SH-SY5Y (cell line): ENCODE measurements at regions not wholly inside any gene's neighbourhood (a gene's known extent, or its start where the extent isn't known, plus 50 kb on each side); places are given as distances from the start of the nearest gene placed in this dataset.

ENCODE experiments used
- GATA2 ChIP-seq: IDR thresholded peaks from 2 replicates; pipeline ENCODE4 v1.6.1; 2011; ENCODE audit warnings: mild to moderate bottlenecking, low read depth, low read length
- GATA3 ChIP-seq: IDR thresholded peaks from 2 replicates; pipeline ENCODE4 v1.6.1; 2011; ENCODE audit warnings: low read depth, mild to moderate bottlenecking, low read length, moderate library complexity

GRCh38 chr4:179569549-179569948 lies 2127.3 kb upstream of the AGA start:
- TF ChIP-seq GATA2 (no peak), GATA3 (no peak)
